DND-41 (cell line): ENCODE measurements at regions not wholly inside any gene's neighbourhood (a gene's known extent, or its start where the extent isn't known, plus 50 kb on each side); places are given as distances from the start of the nearest gene placed in this dataset.

Experiments
- ATAC-seq: fragments of 200-7000 bp; cut with Tn5 transposase; 3 replicates; pipeline ENCODE4 v1.9.1; 2021; ENCODE audit warnings: low read depth; ENCODE audit not compliant: insufficient read depth
- DNase-seq: peaks from one replicate; pipeline ENCODE4 v3.0.0-alpha.2; 2020
- H2AFZ ChIP-seq: 2 replicates; pipeline ENCODE4 v1.6.0; 2012; ENCODE audit warnings: low read depth, low read length
- H3K27ac ChIP-seq: 2 replicates; pipeline ENCODE4 v1.5.1; 2012; ENCODE audit warnings: low read length, inconsistent platforms
- H3K27me3 ChIP-seq: fragments of 200-600 bp; sonication (generic); 2 replicates; pipeline ENCODE4 v1.6.0; 2012; ENCODE audit warnings: low read length, mild to moderate bottlenecking, inconsistent platforms; ENCODE audit not compliant: insufficient read depth, poor library complexity
- H3K36me3 ChIP-seq: 2 replicates; pipeline ENCODE4 v1.5.1; 2012; ENCODE audit warnings: low read length, inconsistent platforms; ENCODE audit not compliant: insufficient read depth
- H3K4me1 ChIP-seq: 2 replicates; pipeline ENCODE4 v1.5.1; 2012; ENCODE audit warnings: mild to moderate bottlenecking, low read length; ENCODE audit not compliant: insufficient read depth
- H3K4me2 ChIP-seq: 2 replicates; pipeline ENCODE4 v1.6.0; 2012; ENCODE audit warnings: mild to moderate bottlenecking, moderate library complexity, low read length, inconsistent platforms; ENCODE audit not compliant: insufficient read depth
- H3K4me3 ChIP-seq, 2 experiments: fragments of 200-600 bp in 1 of 2; shearing (Covaris generic) in 1 of 2; 2 replicates each; pipeline ENCODE4 v1.5.1; 2012 to 2016; ENCODE audit warnings: inconsistent platforms in 2 of 2, low read length in 2 of 2, mild to moderate bottlenecking in 2 of 2, low read depth in 1 of 2, moderate library complexity in 1 of 2
- H3K79me2 ChIP-seq: 2 replicates; pipeline ENCODE4 v1.6.0; 2012; ENCODE audit warnings: low read length, inconsistent platforms; ENCODE audit not compliant: insufficient read depth
- H3K9ac ChIP-seq: 2 replicates; pipeline ENCODE4 v1.6.0; 2012; ENCODE audit warnings: low read depth, mild to moderate bottlenecking, inconsistent platforms, low read length, moderate library complexity
- H3K9me3 ChIP-seq: 2 replicates; pipeline ENCODE4 v1.5.1; 2012; ENCODE audit warnings: low read length, moderate library complexity, mild to moderate bottlenecking, inconsistent platforms; ENCODE audit not compliant: insufficient read depth, severe bottlenecking
- H4K20me1 ChIP-seq: 2 replicates; pipeline ENCODE4 v1.6.0; 2012; ENCODE audit warnings: low read length; ENCODE audit not compliant: insufficient read depth
- CTCF ChIP-seq: IDR thresholded peaks from 2 replicates; pipeline ENCODE4 v1.5.1; 2012; ENCODE audit warnings: borderline replicate concordance, low read length, moderate library complexity, mild to moderate bottlenecking; ENCODE audit not compliant: poor library complexity, severe bottlenecking; ENCODE audit errors: extremely low read depth
- EZH2 ChIP-seq: IDR thresholded peaks from 3 replicates; pipeline ENCODE4 v1.6.1; 2012; ENCODE audit warnings: borderline replicate concordance, low read depth, mild to moderate bottlenecking, moderate library complexity, low read length, inconsistent platforms; ENCODE audit not compliant: severe bottlenecking

DNA sequence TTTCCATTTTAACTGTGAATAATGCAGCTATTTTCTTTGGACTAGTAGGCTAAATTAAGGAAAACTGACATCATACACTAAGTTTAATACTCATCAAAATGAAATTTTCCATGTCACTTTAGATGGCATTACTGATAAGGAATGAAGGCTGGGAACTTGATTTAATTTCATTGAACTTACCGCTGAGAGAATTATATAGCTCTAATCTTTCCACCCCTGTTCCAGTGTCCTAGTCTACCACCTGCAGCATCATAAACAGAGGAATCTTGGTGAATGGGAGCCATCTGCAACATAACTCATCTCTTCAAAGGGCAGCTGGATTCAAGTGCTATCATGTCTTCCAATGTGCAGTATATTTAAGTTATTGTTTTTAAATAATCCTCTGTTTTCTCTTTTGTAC is 1395.2 kb downstream of the EPHA7 start:
- Histone ChIP-seq H3K27ac (no peak overlapping the region), H3K9me3 (no peaks in the 10 kb centered on the region), H3K27me3 (no peaks in the 10 kb centered on the region), H3K79me2 (no peaks in the 10 kb centered on the region), H4K20me1 (no peaks in the 10 kb centered on the region), H3K4me2 (no peak overlapping the region), H3K4me3 (no peak overlapping the region), H3K9ac (no peak overlapping the region), H2AFZ (no peak overlapping the region), H3K4me1 (no peaks in the 10 kb centered on the region), H3K36me3 (no peaks in the 10 kb centered on the region)
- DNase-seq = no peak
- no peak for ATAC-seq
- no peak for TF ChIP-seq EZH2
- no peak for TF ChIP-seq CTCF

DNA sequence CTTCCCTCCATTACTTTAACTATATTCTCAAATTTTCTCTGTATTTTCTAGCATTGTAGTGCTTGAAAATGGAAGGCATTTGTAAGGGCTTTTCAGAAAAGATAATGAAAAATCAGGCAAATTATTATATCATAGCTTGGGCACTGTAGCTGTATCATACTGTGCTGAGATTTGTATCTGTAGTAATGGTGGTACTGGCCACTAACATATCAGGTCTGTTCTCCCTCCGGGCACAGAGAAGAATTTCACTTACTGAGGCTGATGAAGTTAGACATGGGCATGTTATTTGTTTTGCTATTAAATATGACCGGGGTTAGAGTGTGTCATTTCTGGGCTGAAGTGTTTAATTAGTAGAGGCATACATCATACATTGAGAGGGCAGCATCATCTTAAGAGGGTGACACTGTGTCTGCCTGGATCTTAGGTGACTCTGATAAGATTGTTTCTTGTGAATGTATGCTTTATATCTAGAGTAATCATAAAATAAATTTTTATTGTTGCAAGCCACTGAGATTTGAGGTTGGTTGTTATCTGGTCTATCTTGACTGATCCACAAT is 1395.9 kb downstream of the EPHA7 start:
- Histone ChIP-seq H3K4me2 (no peak overlapping the region), H2AFZ (no peak overlapping the region), H3K4me3 (no peak overlapping the region), H3K9ac (no peak overlapping the region), H3K36me3 (no peaks in the 10 kb centered on the region), H3K79me2 (no peaks in the 10 kb centered on the region), H3K27ac (no peak overlapping the region), H3K27me3 (no peaks in the 10 kb centered on the region), H3K4me1 (no peaks in the 10 kb centered on the region), H4K20me1 (no peaks in the 10 kb centered on the region), H3K9me3 (no peaks in the 10 kb centered on the region)
- ATAC-seq = no peak
- TF ChIP-seq EZH2 (no peak), CTCF (no peak)
- DNase-seq = no peak

- no peaks in the 10 kb centered on the region for H3K9me3 ChIP-seq
- no peaks in the 10 kb centered on the region for H3K36me3 ChIP-seq
- no peak overlapping the region for H3K4me2 ChIP-seq
- H3K9ac ChIP-seq = no peak overlapping the region
- no peaks in the 10 kb centered on the region for H3K79me2 ChIP-seq
- H2AFZ ChIP-seq = no peak overlapping the region
- H3K4me1 ChIP-seq = no peaks in the 10 kb centered on the region
- no peak overlapping the region for H3K4me3 ChIP-seq
- ATAC-seq (no peak), DNase-seq (no peak)
- TF ChIP-seq EZH2 = no peak
- no peak for TF ChIP-seq CTCF
- no peaks in the 10 kb centered on the region for H3K27me3 ChIP-seq
- H3K27ac ChIP-seq = no peak overlapping the region
- H4K20me1 ChIP-seq = no peaks in the 10 kb centered on the region
Observed at GRCh38 chr6:92011681-92012245, 1407.6 kb downstream of the EPHA7 start.
